Hepatic stellate cell (primary cell): ENCODE measurements at regions not wholly inside any gene's neighbourhood (a gene's known extent, or its start where the extent isn't known, plus 50 kb on each side); places are given as distances from the start of the nearest gene placed in this dataset.
"Not testable (repeated sequence)": the region's sequence is repeated elsewhere in the genome, so short reads cannot be mapped to it uniquely, and the experiment has no call there.

Experiments
- DNase-seq: peaks from one replicate; pipeline ENCODE4 v3.0.0; 2011; ENCODE audit warnings: low spot score

- DNase-seq: no peak
These were observed 2689.2 kb downstream of the PCDH9 start for GRCh38 chr13:64540976-64541375.

- no peak for DNase-seq
These were observed 2689.7 kb downstream of the PCDH9 start for GRCh38 chr13:64540468-64540867.

- DNase-seq: no peak
These were observed 2691.4 kb downstream of the PCDH9 start for GRCh38 chr13:64538711-64539110.

- no peak for DNase-seq
These were observed 2695.8 kb downstream of the PCDH9 start for GRCh38 chr13:64534302-64534701.

- no peak for DNase-seq
These were observed 2698.7 kb downstream of the PCDH9 start for GRCh38 chr13:64531400-64531799.

GRCh38 chr13:64529874-64530485 lies 2700.2 kb downstream of the PCDH9 start:
- no peak for DNase-seq

GRCh38 chr13:64528838-64529237 lies 2701.3 kb downstream of the PCDH9 start:
- DNase-seq: no peak

GRCh38 chr13:64527561-64527960 lies 2702.6 kb downstream of the PCDH9 start:
- no peak for DNase-seq

GRCh38 chr13:64525687-64526086 lies 2704.4 kb downstream of the PCDH9 start:
- DNase-seq: no peak

GRCh38 chr13:64510747-64511146 lies 2719.4 kb downstream of the PCDH9 start:
- no peak for DNase-seq

- DNase-seq: no peak
These were observed 2723.9 kb downstream of the PCDH9 start for GRCh38 chr13:64506246-64506645.

- DNase-seq: no peak
These were observed 2724.7 kb downstream of the PCDH9 start for GRCh38 chr13:64505336-64505910.

GRCh38 chr13:64488731-64489130 lies 2741.4 kb downstream of the PCDH9 start:
- DNase-seq: no peak

GRCh38 chr13:64482373-64482772 lies 2747.8 kb downstream of the PCDH9 start:
- no peak for DNase-seq

GRCh38 chr13:64480672-64481071 lies 2749.5 kb downstream of the PCDH9 start:
- DNase-seq: no peak

- DNase-seq: no peak
These were observed 2749.9 kb downstream of the PCDH9 start for GRCh38 chr13:64480211-64480610.

- no peak for DNase-seq
These were observed 2753.0 kb downstream of the PCDH9 start for GRCh38 chr13:64477146-64477545.

GRCh38 chr13:64476041-64476568 lies 2754.0 kb downstream of the PCDH9 start:
- DNase-seq: not testable (repeated sequence)

- no peak for DNase-seq
These were observed 2758.2 kb downstream of the PCDH9 start for GRCh38 chr13:64471916-64472315.

- no peak for DNase-seq
These were observed 2759.4 kb downstream of the PCDH9 start for GRCh38 chr13:64470751-64471150.

- DNase-seq: no peak
These were observed 2770.4 kb downstream of the PCDH9 start for GRCh38 chr13:64459778-64460177.

- peak; percentile 6 for DNase-seq
These were observed 2772.2 kb downstream of the PCDH9 start for GRCh38 chr13:64457976-64458375.

- DNase-seq: no peak
These were observed 2775.0 kb downstream of the PCDH9 start for GRCh38 chr13:64455124-64455523.

- no peak for DNase-seq
These were observed 2776.3 kb downstream of the PCDH9 start for GRCh38 chr13:64453831-64454230.
